Ovary (tissue), 7 donors: ENCODE measurements at regions not wholly inside any gene's neighbourhood (a gene's known extent, or its start where the extent isn't known, plus 50 kb on each side); places are given as distances from the start of the nearest gene placed in this dataset.

Source experiments
- DNase-seq, 5 donors: peaks; one replicate each; pipeline ENCODE4 v3.0.0-alpha.2; 2019 to 2020
- H3K27ac ChIP-seq, 2 donors: fragments of 200-600 bp; one replicate each; pipeline versions ENCODE4 v1.5.1 to v1.8.0; 2019 to 2022
- H3K27me3 ChIP-seq: fragments of 200-600 bp; one replicate; pipeline ENCODE4 v1.8.0; 2022
- H3K36me3 ChIP-seq: fragments of 200-600 bp; sonication (generic); one replicate; pipeline ENCODE4 v1.5.1; 2019
- H3K4me1 ChIP-seq: one replicate; pipeline ENCODE4 v1.8.1; 2013; ENCODE audit warnings: mild to moderate bottlenecking, moderate library complexity; ENCODE audit not compliant: insufficient read depth
- H3K4me3 ChIP-seq: fragments of 200-600 bp; sonication (generic); one replicate; pipeline ENCODE4 v1.5.1; 2017
- H3K9me3 ChIP-seq, 2 donors: fragments of 200-600 bp in 1 of 2; sonication (generic) in 1 of 2; one replicate each; pipeline versions ENCODE4 v1.5.1 to v1.8.1; 2013 to 2019; ENCODE audit warnings: mild to moderate bottlenecking in 1 of 2, moderate library complexity in 1 of 2
- EP300 ChIP-seq: sonication (generic); formaldehyde crosslinking; IDR thresholded peaks from one replicate; pipeline ENCODE4 v1.6.1; 2017; ENCODE audit warnings: antibody characterized with exemption
- POLR2A ChIP-seq: fragments of 450-650 bp; IDR thresholded peaks from one replicate; pipeline ENCODE4 v1.6.1; 2017; ENCODE audit warnings: antibody characterized with exemption, mild to moderate bottlenecking, moderate library complexity
- WGBS, 3 donors: extraction: QIAGEN DNeasy Blood & Tissue Kit in 1 of 3; methylation state at CpG; one replicate each; pipeline versions ENCODE4 v1.1.5 to v1.1.7; 2013 to 2017; 5-methylcytosine and 5-hydroxymethylcytosine counted together
- intact Hi-C, 4 donors: fragments of 100-400 bp; cut with DNase I; formaldehyde crosslinking; loops; one replicate each; pipeline versions ENCODE4 v1.11.0 to v1.15.1; 2022 to 2023
- TF ChIP-seq, protein P1 (sequence below), 3 donors: fragments of 450-650 bp in 2 of 3; fragments of 200-600 bp in 1 of 3; IDR thresholded peaks; one replicate each; pipeline versions ENCODE4 v1.5.1 to v1.8.0; 2016 to 2022; ENCODE audit warnings: antibody characterized with exemption in 3 of 3, mild to moderate bottlenecking in 1 of 3
- donor health status: DM: no; HTN: no; CAD: no; lungs with moderate emphysema.
- donor health status: DM: no; HTN: no; CAD: no.
- donor health status: Bipolar disorder and iron deficiency.
- donor health status: DM: no; HTN: no; CAD: no.
- donor health status: DM: yes; HTN: yes; CAD: no.

DNA sequence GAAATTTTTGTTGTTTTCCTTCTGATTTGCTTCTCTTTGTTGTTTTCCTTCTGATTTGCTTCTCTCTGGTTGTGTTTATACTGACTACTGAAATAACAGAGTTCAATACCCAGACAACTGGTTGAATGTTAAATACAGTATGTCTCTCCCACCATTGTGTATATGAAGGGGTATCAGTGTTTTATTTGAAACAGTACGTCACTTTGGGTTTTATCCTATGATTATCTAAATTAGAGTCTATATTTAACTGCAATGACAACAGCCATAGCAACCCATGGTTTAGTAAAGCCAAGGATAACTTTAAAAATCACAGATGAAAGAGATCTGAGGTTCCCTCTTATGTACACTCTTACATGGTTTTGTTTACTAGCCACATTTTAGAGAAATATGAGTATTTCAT is 141.3 kb downstream of the GNAT3 start:
- no peaks in the 10 kb centered on the region for H3K36me3 ChIP-seq
- TF ChIP-seq POLR2A (no peak), EP300 (no peak)
- TF ChIP-seq, protein P1, sequence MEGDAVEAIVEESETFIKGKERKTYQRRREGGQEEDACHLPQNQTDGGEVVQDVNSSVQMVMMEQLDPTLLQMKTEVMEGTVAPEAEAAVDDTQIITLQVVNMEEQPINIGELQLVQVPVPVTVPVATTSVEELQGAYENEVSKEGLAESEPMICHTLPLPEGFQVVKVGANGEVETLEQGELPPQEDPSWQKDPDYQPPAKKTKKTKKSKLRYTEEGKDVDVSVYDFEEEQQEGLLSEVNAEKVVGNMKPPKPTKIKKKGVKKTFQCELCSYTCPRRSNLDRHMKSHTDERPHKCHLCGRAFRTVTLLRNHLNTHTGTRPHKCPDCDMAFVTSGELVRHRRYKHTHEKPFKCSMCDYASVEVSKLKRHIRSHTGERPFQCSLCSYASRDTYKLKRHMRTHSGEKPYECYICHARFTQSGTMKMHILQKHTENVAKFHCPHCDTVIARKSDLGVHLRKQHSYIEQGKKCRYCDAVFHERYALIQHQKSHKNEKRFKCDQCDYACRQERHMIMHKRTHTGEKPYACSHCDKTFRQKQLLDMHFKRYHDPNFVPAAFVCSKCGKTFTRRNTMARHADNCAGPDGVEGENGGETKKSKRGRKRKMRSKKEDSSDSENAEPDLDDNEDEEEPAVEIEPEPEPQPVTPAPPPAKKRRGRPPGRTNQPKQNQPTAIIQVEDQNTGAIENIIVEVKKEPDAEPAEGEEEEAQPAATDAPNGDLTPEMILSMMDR (IDR thresholded peaks at IDR 0.05) = no peak
- no peaks in the 10 kb centered on the region for H3K4me1 ChIP-seq
- H3K9me3 ChIP-seq = no peaks in the 10 kb centered on the region
- no peak overlapping the region for H3K27ac ChIP-seq
- intact Hi-C loops = no loop called here
- H3K4me3 ChIP-seq = no peak overlapping the region
- 79 to 86% (median 86%) methylated on average over 1 of the region's 1 CpG for WGBS, 3 donors
- H3K27me3 ChIP-seq = no peaks in the 10 kb centered on the region
- DNase-seq = no peak

DNA sequence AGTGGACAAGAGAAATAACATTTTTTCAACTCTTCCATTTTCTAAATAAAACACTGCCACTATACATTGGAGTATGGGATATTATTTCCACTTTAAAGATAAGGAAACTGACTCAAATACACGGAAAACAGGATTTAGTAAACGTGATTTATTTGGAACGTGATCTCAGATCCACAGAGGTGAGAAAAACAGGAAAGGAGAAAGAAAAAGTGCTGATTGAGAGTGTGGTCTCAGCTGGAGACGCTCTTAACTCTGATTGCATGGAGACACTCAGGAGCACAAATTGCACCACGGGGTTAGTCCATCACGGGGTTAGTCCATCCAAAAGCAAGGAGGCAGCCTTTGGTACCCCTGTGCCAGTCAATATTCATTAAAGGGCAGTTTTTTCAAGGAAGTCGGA is 142.5 kb downstream of the GNAT3 start:
- Histone ChIP-seq H3K9me3 (no peaks in the 10 kb centered on the region), H3K4me3 (no peak overlapping the region), H3K27ac (no peak overlapping the region), H3K36me3 (no peaks in the 10 kb centered on the region), H3K4me1 (no peaks in the 10 kb centered on the region), H3K27me3 (no peaks in the 10 kb centered on the region)
- no peak for DNase-seq
- TF ChIP-seq EP300 (no peak), POLR2A (no peak)
- TF ChIP-seq, protein P1 (IDR thresholded peaks at IDR 0.05) = no peak
- intact Hi-C loops = no loop called here
- 70 to 75% (median 73%) methylated on average over 7 of the region's 7 CpGs for WGBS, 3 donors

DNA sequence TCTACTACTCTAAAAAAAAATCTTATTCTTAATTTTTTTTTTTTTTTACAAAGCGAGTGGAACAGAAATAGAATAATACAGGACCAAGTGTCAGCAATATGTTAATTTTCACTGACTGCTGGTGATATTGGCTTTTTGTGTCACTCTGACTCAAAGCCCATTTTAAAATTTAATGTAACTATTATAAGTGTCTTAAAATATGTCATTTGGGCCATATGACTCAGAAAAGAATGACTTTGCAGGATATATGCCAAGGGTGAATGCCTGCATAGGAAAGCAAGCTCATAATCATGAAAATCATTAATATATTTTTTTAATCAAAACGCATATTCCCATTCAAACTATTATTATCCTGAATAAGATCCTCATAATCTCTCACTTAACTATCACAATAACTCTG is 149.2 kb downstream of the GNAT3 start:
- H3K9me3 ChIP-seq = no peaks in the 10 kb centered on the region
- WGBS, 3 donors = 90 to 93% (median 92%) methylated on average over 2 of the region's 2 CpGs
- intact Hi-C loops = no loop called here
- TF ChIP-seq POLR2A (no peak), EP300 (no peak)
- TF ChIP-seq, protein P1 (IDR thresholded peaks at IDR 0.05) = no peak
- DNase-seq = no peak
- no peaks in the 10 kb centered on the region for H3K36me3 ChIP-seq
- no peaks in the 10 kb centered on the region for H3K4me1 ChIP-seq
- no peak overlapping the region for H3K4me3 ChIP-seq
- H3K27me3 ChIP-seq = no peaks in the 10 kb centered on the region
- H3K27ac ChIP-seq = no peak overlapping the region

- Histone ChIP-seq H3K9me3 (no peaks in the 10 kb centered on the region), H3K27ac (no peak overlapping the region), H3K4me3 (no peak overlapping the region), H3K27me3 (no peaks in the 10 kb centered on the region), H3K36me3 (no peaks in the 10 kb centered on the region), H3K4me1 (no peaks in the 10 kb centered on the region)
- no peak for TF ChIP-seq EP300
- TF ChIP-seq POLR2A = no peak
- TF ChIP-seq, protein P1 (IDR thresholded peaks at IDR 0.05) = no peak
- DNase-seq = no peak
- intact Hi-C loops = no loop called here
- WGBS, 3 donors = 80 to 93% (median 93%) methylated on average over 1 of the region's 1 CpG
Measured at GRCh38 chr7:80362010-80362618, 149.8 kb downstream of the GNAT3 start.
